GM12878 (cell line): ENCODE measurements at regions not wholly inside any gene's neighbourhood (a gene's known extent, or its start where the extent isn't known, plus 50 kb on each side); places are given as distances from the start of the nearest gene placed in this dataset.

Experiments used
- ATAC-seq: fragments of 200-7000 bp; cut with Tn5 transposase; 3 replicates; pipeline ENCODE4 v1.9.1; 2020; ENCODE audit warnings: mild to moderate bottlenecking, moderate library complexity
- BruUV-seq: library from RNA; stranded (reverse); fragments of 400-500 nt; replicated peaks from 2 replicates; lab custom pipeline; 2021; lab: Mats Ljungman, UMichigan
- CTCF ChIA-PET: fragments of 300-600 bp; sonication (Branson Sonifier 250); formaldehyde crosslinking; extraction: SDS; loops from one replicate; lab custom pipeline; 2021; ENCODE audit warnings: inconsistent platforms; lab: Yijun Ruan, JAX
- POLR2A ChIA-PET: fragments of 350-600 bp; formaldehyde crosslinking; extraction: SDS; loops from one replicate; lab custom pipeline; 2021; ENCODE audit warnings: inconsistent platforms; lab: Charles Lee
- RAD21 ChIA-PET: fragments of 300-600 bp; sonication (Branson Sonifier 250); formaldehyde crosslinking; loops from one replicate; lab custom pipeline; 2023; ENCODE audit warnings: antibody characterized with exemption; ENCODE audit not compliant: unreplicated experiment; lab: Charles Lee
- SMC1A ChIA-PET: fragments of 300-600 bp; sonication (Branson Sonifier 250); formaldehyde crosslinking; loops from one replicate; lab custom pipeline; 2023; ENCODE audit not compliant: unreplicated experiment, uncharacterized antibody; lab: Charles Lee
- DNase-seq: peaks from one replicate; pipeline ENCODE4 v3.0.0-alpha.2; 2011; ENCODE audit warnings: low read depth, low spot score
- FAIRE-seq: peaks from 3 replicates; lab custom pipeline; 2011; peaks lifted over from hg19 to GRCh38; lab: Jason Lieb, UNC
- H2AFZ ChIP-seq: 2 replicates; pipeline ENCODE4 v1.6.0; 2011; ENCODE audit warnings: low read depth, low read length, control low read depth; ENCODE audit not compliant: control insufficient read depth
- H3K27ac ChIP-seq: 2 replicates; pipeline ENCODE4 v1.5.1; 2011; ENCODE audit warnings: control low read depth; ENCODE audit not compliant: control insufficient read depth, insufficient read depth
- H3K27me3 ChIP-seq, 2 experiments: replicated peaks in 1 of 2; 2 replicates each; pipeline versions ENCODE4 v1.6.0 to v1.6.1; 2011; ENCODE audit warnings: low read length in 1 of 2; ENCODE audit not compliant: control insufficient read depth in 2 of 2, insufficient read depth in 2 of 2
- H3K36me3 ChIP-seq, 2 experiments: 2 replicates each; pipeline ENCODE4 v1.5.1; 2011; ENCODE audit warnings: low read length in 1 of 2; ENCODE audit not compliant: control insufficient read depth in 2 of 2, insufficient read depth in 2 of 2
- H3K4me1 ChIP-seq: 2 replicates; pipeline ENCODE4 v1.6.1; 2011; ENCODE audit warnings: mild to moderate bottlenecking, low read length, moderate library complexity, mixed read lengths; ENCODE audit not compliant: control insufficient read depth, insufficient read depth
- H3K4me2 ChIP-seq: 2 replicates; pipeline ENCODE4 v1.6.0; 2011; ENCODE audit warnings: control low read depth; ENCODE audit not compliant: control insufficient read depth, insufficient read depth
- H3K4me3 ChIP-seq: fragments of 200-600 bp; sonication (generic); 2 replicates; pipeline ENCODE4 v1.5.1; 2016
- H3K79me2 ChIP-seq: 2 replicates; pipeline ENCODE4 v1.6.0; 2011; ENCODE audit warnings: low read length; ENCODE audit not compliant: control insufficient read depth, insufficient read depth
- H3K9ac ChIP-seq: 2 replicates; pipeline ENCODE4 v1.8.0; 2011; ENCODE audit warnings: low read length, control low read depth, mixed read lengths; ENCODE audit not compliant: control insufficient read depth, insufficient read depth
- H3K9me3 ChIP-seq: replicated peaks from 3 replicates; pipeline ENCODE4 v1.5.1; 2011; ENCODE audit warnings: mild to moderate bottlenecking, low read length; ENCODE audit not compliant: control insufficient read depth, insufficient read depth
- H4K20me1 ChIP-seq: 2 replicates; pipeline ENCODE4 v1.6.0; 2011; ENCODE audit not compliant: control insufficient read depth, insufficient read depth
- ASH2L ChIP-seq: fragments of 300-600, 200-600 bp; sonication (generic); IDR thresholded peaks from 2 replicates; pipeline ENCODE4 v1.6.1; 2017; ENCODE audit warnings: low read depth, mild to moderate bottlenecking, borderline replicate concordance
- CBFB ChIP-seq: IDR thresholded peaks from 2 replicates; pipeline ENCODE4 v1.6.1; 2016; ENCODE audit warnings: antibody characterized with exemption, low read depth
- CHD4 ChIP-seq: fragments of 200-600 bp; sonication (generic); IDR thresholded peaks from 2 replicates; pipeline ENCODE4 v1.6.1; 2016; ENCODE audit warnings: mild to moderate bottlenecking
- DPF2 ChIP-seq: fragments of 450-650 bp; IDR thresholded peaks from 2 replicates; pipeline ENCODE4 v1.6.1; 2017; ENCODE audit warnings: mild to moderate bottlenecking
- EP300 ChIP-seq, 2 experiments: fragments of 150-350 bp in 1 of 2; IDR thresholded peaks; 2 replicates each; pipeline ENCODE4 v1.6.1; 2011 to 2012; ENCODE audit warnings: low read depth in 2 of 2, low read length in 2 of 2, borderline replicate concordance in 1 of 2, improper control_type of control experiment in 1 of 2, inconsistent platforms in 1 of 2; ENCODE audit not compliant: control insufficient read depth in 1 of 2
- NFYA ChIP-seq: IDR thresholded peaks from 2 replicates; pipeline ENCODE4 v1.6.1; 2011; ENCODE audit warnings: low read depth, mild to moderate bottlenecking, low read length, improper control_type of control experiment, borderline replicate concordance
- PML ChIP-seq: IDR thresholded peaks from 2 replicates; pipeline ENCODE4 v1.6.1; 2012; ENCODE audit warnings: low read length, inconsistent platforms
- POLR2AphosphoS5 ChIP-seq: IDR thresholded peaks from 2 replicates; pipeline ENCODE4 v1.6.1; 2011; ENCODE audit warnings: mild to moderate bottlenecking, low read length, inconsistent platforms
- SP1 ChIP-seq: IDR thresholded peaks from one replicate; pipeline ENCODE4 v1.6.1; 2011; ENCODE audit warnings: low read depth, low read length
- SUPT20H ChIP-seq: IDR thresholded peaks from 2 replicates; pipeline ENCODE4 v1.6.1; 2011; ENCODE audit warnings: low read depth, mild to moderate bottlenecking, low read length, moderate library complexity, borderline replicate concordance; ENCODE audit not compliant: control insufficient read depth
- TAF1 ChIP-seq: IDR thresholded peaks from 2 replicates; pipeline ENCODE4 v1.6.1; 2011; ENCODE audit warnings: mild to moderate bottlenecking, low read depth, low read length, borderline replicate concordance
- WGBS: methylation state at CpG from one replicate; pipeline ENCODE4 v1.1.6; 2016; ENCODE audit warnings: low lambda C conversion rate; ENCODE audit not compliant: insufficient replicate concordance, insufficient coverage; ENCODE audit errors: missing lambda C conversion rate; 5-methylcytosine and 5-hydroxymethylcytosine counted together
- in situ Hi-C: fragments of 300-500 bp; cut with MboI; formaldehyde crosslinking; loops from 9 replicates; pipeline ENCODE4 v1.14.3; 2018; ENCODE audit warnings: mixed read lengths
- intact Hi-C: fragments of 100-400 bp; cut with micrococcal nuclease; formaldehyde crosslinking; loops from one replicate; pipeline ENCODE4 v1.14.2; 2022; ENCODE audit not compliant: unreplicated experiment
- TF ChIP-seq, protein P1 (sequence below): fragments of 450-650 bp; IDR thresholded peaks from 2 replicates; pipeline ENCODE4 v1.6.1; 2017; ENCODE audit warnings: mild to moderate bottlenecking, low read depth, inconsistent platforms; ENCODE audit not compliant: poor library complexity, severe bottlenecking
- TF ChIP-seq, protein P2 (sequence below): fragments of 450-650 bp; conservative IDR thresholded peaks from 2 replicates; pipeline ENCODE4 v1.6.1; 2017; ENCODE audit warnings: mild to moderate bottlenecking, moderate library complexity

DNA sequence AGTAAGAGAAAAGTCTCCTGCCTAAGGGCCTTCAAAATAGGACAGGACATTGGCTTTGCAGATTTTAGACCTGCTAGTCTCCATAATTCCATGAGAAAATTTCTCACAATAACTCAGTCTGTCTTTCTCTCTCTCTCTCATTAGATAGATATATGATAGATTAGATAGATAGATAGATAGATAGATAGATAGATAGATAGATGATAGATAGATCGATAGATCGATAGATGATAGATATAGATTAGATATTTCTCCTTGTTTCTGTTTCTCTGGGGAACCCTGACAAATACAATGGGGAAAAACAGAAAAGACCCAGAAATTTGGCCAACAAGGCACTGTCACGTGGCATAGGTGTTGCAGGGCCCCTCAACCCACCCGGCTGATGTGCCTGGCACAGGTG is 84.4 kb upstream of the ALDH1B1 start (continued):
- TF ChIP-seq NFYA: no peak
- TF ChIP-seq ASH2L: no peak
- TF ChIP-seq, protein P1, sequence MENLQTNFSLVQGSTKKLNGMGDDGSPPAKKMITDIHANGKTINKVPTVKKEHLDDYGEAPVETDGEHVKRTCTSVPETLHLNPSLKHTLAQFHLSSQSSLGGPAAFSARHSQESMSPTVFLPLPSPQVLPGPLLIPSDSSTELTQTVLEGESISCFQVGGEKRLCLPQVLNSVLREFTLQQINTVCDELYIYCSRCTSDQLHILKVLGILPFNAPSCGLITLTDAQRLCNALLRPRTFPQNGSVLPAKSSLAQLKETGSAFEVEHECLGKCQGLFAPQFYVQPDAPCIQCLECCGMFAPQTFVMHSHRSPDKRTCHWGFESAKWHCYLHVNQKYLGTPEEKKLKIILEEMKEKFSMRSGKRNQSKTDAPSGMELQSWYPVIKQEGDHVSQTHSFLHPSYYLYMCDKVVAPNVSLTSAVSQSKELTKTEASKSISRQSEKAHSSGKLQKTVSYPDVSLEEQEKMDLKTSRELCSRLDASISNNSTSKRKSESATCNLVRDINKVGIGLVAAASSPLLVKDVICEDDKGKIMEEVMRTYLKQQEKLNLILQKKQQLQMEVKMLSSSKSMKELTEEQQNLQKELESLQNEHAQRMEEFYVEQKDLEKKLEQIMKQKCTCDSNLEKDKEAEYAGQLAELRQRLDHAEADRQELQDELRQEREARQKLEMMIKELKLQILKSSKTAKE: no peak
- TF ChIP-seq CBFB: no peak

DNA sequence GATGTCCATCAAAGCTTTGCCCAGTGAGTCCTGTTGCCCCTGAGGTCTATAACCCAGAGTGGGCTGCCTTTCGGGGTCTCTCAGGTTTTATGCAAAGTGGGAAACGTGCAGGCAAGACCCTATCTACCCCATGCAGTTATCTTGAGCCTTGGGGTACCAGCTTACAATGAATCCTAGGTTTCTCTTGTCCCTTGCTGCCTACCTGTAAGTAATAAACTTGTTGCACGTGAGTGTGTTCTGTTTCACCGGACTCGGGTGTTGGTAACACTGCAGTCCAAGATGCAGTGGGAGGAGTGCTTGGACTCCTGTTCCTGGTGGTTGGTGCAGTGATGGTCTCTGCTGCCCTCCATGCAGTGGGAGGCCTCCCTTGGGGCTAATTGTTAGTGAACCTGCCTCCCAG is 85.6 kb upstream of the ALDH1B1 start:
- H3K9me3 ChIP-seq: no peaks in the 10 kb centered on the region
- H3K36me3 ChIP-seq: no peaks in the 10 kb centered on the region
- no peak overlapping the region for H3K4me3 ChIP-seq
- WGBS: 42% methylated on average over 5 of the region's 5 CpGs
- ChIA-PET CTCF (no interaction called here), SMC1A (no interaction called here), POLR2A (no interaction called here), RAD21 (no interaction called here)
- no peaks in the 10 kb centered on the region for H3K4me1 ChIP-seq
- no peak overlapping the region for H3K27ac ChIP-seq
- no peak overlapping the region for H3K9ac ChIP-seq
- in situ Hi-C loops (no loop called here), intact Hi-C loops (no loop called here)
- no TSS peak for BruUV-seq
- no peaks in the 10 kb centered on the region for H4K20me1 ChIP-seq
- FAIRE-seq (no peak), ATAC-seq (no peak), DNase-seq (no peak)
- no peak for TF ChIP-seq CHD4
- TF ChIP-seq TAF1: no peak
- no peak for TF ChIP-seq POLR2AphosphoS5
- no peak for TF ChIP-seq DPF2
- TF ChIP-seq, protein P2, sequence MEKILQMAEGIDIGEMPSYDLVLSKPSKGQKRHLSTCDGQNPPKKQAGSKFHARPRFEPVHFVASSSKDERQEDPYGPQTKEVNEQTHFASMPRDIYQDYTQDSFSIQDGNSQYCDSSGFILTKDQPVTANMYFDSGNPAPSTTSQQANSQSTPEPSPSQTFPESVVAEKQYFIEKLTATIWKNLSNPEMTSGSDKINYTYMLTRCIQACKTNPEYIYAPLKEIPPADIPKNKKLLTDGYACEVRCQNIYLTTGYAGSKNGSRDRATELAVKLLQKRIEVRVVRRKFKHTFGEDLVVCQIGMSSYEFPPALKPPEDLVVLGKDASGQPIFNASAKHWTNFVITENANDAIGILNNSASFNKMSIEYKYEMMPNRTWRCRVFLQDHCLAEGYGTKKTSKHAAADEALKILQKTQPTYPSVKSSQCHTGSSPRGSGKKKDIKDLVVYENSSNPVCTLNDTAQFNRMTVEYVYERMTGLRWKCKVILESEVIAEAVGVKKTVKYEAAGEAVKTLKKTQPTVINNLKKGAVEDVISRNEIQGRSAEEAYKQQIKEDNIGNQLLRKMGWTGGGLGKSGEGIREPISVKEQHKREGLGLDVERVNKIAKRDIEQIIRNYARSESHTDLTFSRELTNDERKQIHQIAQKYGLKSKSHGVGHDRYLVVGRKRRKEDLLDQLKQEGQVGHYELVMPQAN: no peak
- no peak for TF ChIP-seq ASH2L
- TF ChIP-seq SUPT20H: no peak
- TF ChIP-seq EP300 (IDR thresholded peaks at IDR 0.05; ENCODE audit: borderline replicate concordance in 1 of 2, control insufficient read depth in 1 of 2, low read depth in 2 of 2, low read length in 2 of 2): no peak
- no peak for TF ChIP-seq SP1
- no peak for TF ChIP-seq PML
- H3K79me2 ChIP-seq: no peaks in the 10 kb centered on the region
- no peak overlapping the region for H3K4me2 ChIP-seq
- H2AFZ ChIP-seq: no peak overlapping the region
- H3K27me3 ChIP-seq: no peaks in the 10 kb centered on the region; a peak in 2 of 4 replicates
